CD8-positive, alpha-beta memory T cell (primary cell): ENCODE measurements at regions not wholly inside any gene's neighbourhood (a gene's known extent, or its start where the extent isn't known, plus 50 kb on each side); places are given as distances from the start of the nearest gene placed in this dataset.

Experiments used
- CTCF ChIA-PET: fragments of 350-600 bp; sonication (Branson Sonifier 250); formaldehyde crosslinking; loops from one replicate; lab custom pipeline; 2021; ENCODE audit warnings: antibody characterized with exemption; lab: Charles Lee
- POLR2A ChIA-PET: fragments of 350-600 bp; sonication (Branson Sonifier 250); formaldehyde crosslinking; loops from one replicate; lab custom pipeline; 2021; ENCODE audit warnings: antibody characterized with exemption; lab: Charles Lee
- DNase-seq, 5 donors: peaks; one replicate each; pipeline versions ENCODE4 v3.0.0 to v3.0.0-alpha.2; 2020 to 2022; ENCODE audit warnings: mixed read lengths in 1 of 5
- H3K27ac ChIP-seq: one replicate; pipeline ENCODE4 v1.7.0; 2013; ENCODE audit warnings: low read depth, mild to moderate bottlenecking, low read length, moderate library complexity
- H3K27me3 ChIP-seq: 2 replicates; pipeline ENCODE4 v1.7.0; 2013; ENCODE audit warnings: low read length, mild to moderate bottlenecking; ENCODE audit not compliant: insufficient read depth, poor library complexity, severe bottlenecking
- H3K36me3 ChIP-seq: 2 replicates; pipeline ENCODE4 v1.7.0; 2013; ENCODE audit warnings: mild to moderate bottlenecking, low read length, moderate library complexity; ENCODE audit not compliant: insufficient read depth
- H3K4me1 ChIP-seq: 2 replicates; pipeline ENCODE4 v1.7.0; 2013; ENCODE audit warnings: mild to moderate bottlenecking, low read length, moderate library complexity; ENCODE audit not compliant: insufficient read depth
- H3K4me3 ChIP-seq: 2 replicates; pipeline ENCODE4 v1.7.0; 2013; ENCODE audit warnings: mild to moderate bottlenecking, low read length
- H3K9me3 ChIP-seq: 2 replicates; pipeline ENCODE4 v1.7.0; 2013; ENCODE audit warnings: mild to moderate bottlenecking, low read length
- H3K27ac Mint-ChIP-seq, 8 donors: one replicate each; pipeline ENCODE4 v1.8.0; 2020 to 2021; ENCODE audit warnings: mixed read lengths in 8 of 8, mild to moderate bottlenecking in 6 of 8, inconsistent platforms in 3 of 8, moderate library complexity in 3 of 8
- H3K27me3 Mint-ChIP-seq, 2 donors: one replicate each; pipeline ENCODE4 v1.8.0; 2020 to 2021; ENCODE audit warnings: mixed read lengths in 2 of 2, mild to moderate bottlenecking in 1 of 2, moderate library complexity in 1 of 2
- H3K36me3 Mint-ChIP-seq, 3 donors: one replicate each; pipeline ENCODE4 v1.8.0; 2020 to 2021; ENCODE audit warnings: mixed read lengths in 3 of 3, inconsistent platforms in 1 of 3, mild to moderate bottlenecking in 1 of 3
- H3K4me1 Mint-ChIP-seq, 3 donors: one replicate each; pipeline ENCODE4 v1.8.0; 2020 to 2021; ENCODE audit warnings: mixed read lengths in 3 of 3, inconsistent platforms in 1 of 3, mild to moderate bottlenecking in 1 of 3
- H3K4me3 Mint-ChIP-seq, 7 donors: one replicate each; pipeline ENCODE4 v1.8.0; 2020 to 2021; ENCODE audit warnings: mixed read lengths in 7 of 7, mild to moderate bottlenecking in 6 of 7, moderate library complexity in 4 of 7, inconsistent platforms in 2 of 7
- H3K9me3 Mint-ChIP-seq, 5 donors: one replicate each; pipeline ENCODE4 v1.8.0; 2020 to 2022; ENCODE audit warnings: mixed read lengths in 5 of 5, mild to moderate bottlenecking in 3 of 5, moderate library complexity in 2 of 5, inconsistent platforms in 1 of 5

GRCh38 chr9:71383308-71383940 is 262.0 kb upstream of the TRPM3 start:
- H3K36me3 ChIP-seq, result no peaks in the 10 kb centered on the region
- no peaks in the 10 kb centered on the region for H3K9me3 Mint-ChIP-seq

GRCh38 chr9:71368157-71368556 is 246.7 kb upstream of the TRPM3 start:
- no peak for DNase-seq
- Histone ChIP-seq H3K27me3 (no peaks in the 10 kb centered on the region), H3K9me3 (no peaks in the 10 kb centered on the region), H3K4me3 (no peak overlapping the region), H3K27ac (no peak overlapping the region), H3K4me1 (no peaks in the 10 kb centered on the region), H3K36me3 (no peaks in the 10 kb centered on the region)
- CTCF ChIA-PET, result interaction anchor here (0.5 kb wide), 1 partner anchor 1234 kb away, joined by 3 read pairs; no protein-coding TSS in a partner anchor
- no peak overlapping the region for H3K4me3 Mint-ChIP-seq
- no peaks in the 10 kb centered on the region for H3K4me1 Mint-ChIP-seq
- no peaks in the 10 kb centered on the region for H3K36me3 Mint-ChIP-seq
- POLR2A ChIA-PET, result no interaction called here
- no peak overlapping the region for H3K27ac Mint-ChIP-seq
- H3K9me3 Mint-ChIP-seq, result peaks cover 0 to 4% (median 0%) of the 10 kb centered on the region in 5 donors
- peaks cover 0 to 17% of the 10 kb centered on the region in 2 donors for H3K27me3 Mint-ChIP-seq

More at GRCh38 chr9:71383308-71383940, 262.0 kb upstream of the TRPM3 start:
- ChIA-PET POLR2A (no interaction called here), CTCF (no interaction called here)
- no peaks in the 10 kb centered on the region for H3K36me3 Mint-ChIP-seq
- H3K9me3 ChIP-seq, result no peaks in the 10 kb centered on the region
- H3K4me1 Mint-ChIP-seq, result no peaks in the 10 kb centered on the region
- no peak for DNase-seq
- no peak overlapping the region for H3K27ac ChIP-seq
- H3K4me3 ChIP-seq, result no peak overlapping the region
- H3K27ac Mint-ChIP-seq, result no peak overlapping the region
- no peaks in the 10 kb centered on the region for H3K4me1 ChIP-seq
- no peaks in the 10 kb centered on the region for H3K27me3 ChIP-seq
- peaks cover 0 to 1% of the 10 kb centered on the region in 2 donors for H3K27me3 Mint-ChIP-seq
- no peak overlapping the region for H3K4me3 Mint-ChIP-seq

DNA sequence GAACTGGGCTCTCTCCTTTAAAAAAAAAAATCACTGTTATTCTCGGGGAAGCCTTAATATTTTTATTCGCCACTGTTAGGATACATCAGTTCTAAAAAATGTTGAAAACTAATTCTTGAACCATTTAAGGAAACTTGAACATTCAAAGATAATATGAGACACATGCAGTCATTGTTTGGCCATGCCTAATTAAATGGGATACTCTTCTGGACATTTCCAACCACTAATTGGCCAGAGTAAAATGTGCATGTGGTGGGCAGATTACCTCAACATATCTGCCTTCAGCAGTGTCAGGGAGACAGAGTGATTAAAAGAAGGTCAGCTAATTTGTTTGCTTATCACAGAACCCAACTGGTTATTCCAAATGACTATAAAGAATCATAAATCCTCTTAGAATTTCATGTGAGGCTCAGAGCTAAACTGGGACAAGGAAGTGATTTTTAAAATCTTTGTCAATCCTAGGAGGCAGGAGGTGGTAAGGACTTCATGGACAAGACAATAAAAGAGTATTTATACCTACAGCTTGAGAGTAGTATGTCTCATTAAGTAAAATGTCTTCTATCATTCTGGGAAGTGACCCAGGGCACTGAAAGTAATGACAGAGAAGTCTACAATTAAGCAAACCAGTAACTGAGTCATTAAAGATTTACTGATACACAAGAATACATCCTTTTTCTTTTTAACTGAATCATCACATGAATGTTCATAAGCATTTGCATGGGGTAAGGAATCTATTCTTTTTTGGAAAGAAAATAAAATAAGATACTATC is 242.9 kb upstream of the TRPM3 start:
- CTCF ChIA-PET, result no interaction called here
- H3K27ac ChIP-seq, result no peak overlapping the region
- H3K9me3 Mint-ChIP-seq, result peaks cover 0 to 4% (median 0%) of the 10 kb centered on the region in 5 donors
- DNase-seq, result no peak
- H3K4me3 ChIP-seq, result no peak overlapping the region
- POLR2A ChIA-PET, result no interaction called here
- H3K9me3 ChIP-seq, result no peaks in the 10 kb centered on the region
- H3K36me3 Mint-ChIP-seq, result no peaks in the 10 kb centered on the region
- H3K27me3 ChIP-seq, result no peaks in the 10 kb centered on the region
- no peak overlapping the region for H3K4me3 Mint-ChIP-seq
- H3K4me1 Mint-ChIP-seq, result no peaks in the 10 kb centered on the region
- H3K4me1 ChIP-seq, result no peaks in the 10 kb centered on the region
- H3K27ac Mint-ChIP-seq, result no peak overlapping the region
- H3K36me3 ChIP-seq, result no peaks in the 10 kb centered on the region
- H3K27me3 Mint-ChIP-seq, result no peaks in the 10 kb centered on the region

GRCh38 chr9:71363286-71363961 is 242.0 kb upstream of the TRPM3 start:
- H3K27me3 Mint-ChIP-seq, result no peaks in the 10 kb centered on the region
- Histone ChIP-seq H3K27ac (no peak overlapping the region), H3K36me3 (no peaks in the 10 kb centered on the region), H3K9me3 (no peaks in the 10 kb centered on the region), H3K4me1 (no peaks in the 10 kb centered on the region), H3K4me3 (no peak overlapping the region), H3K27me3 (no peaks in the 10 kb centered on the region)
- DNase-seq, result no peak
- H3K27ac Mint-ChIP-seq, result no peak overlapping the region
- peaks cover 0 to 4% (median 0%) of the 10 kb centered on the region in 5 donors for H3K9me3 Mint-ChIP-seq
- no peaks in the 10 kb centered on the region for H3K36me3 Mint-ChIP-seq
- ChIA-PET POLR2A (no interaction called here), CTCF (no interaction called here)
- H3K4me3 Mint-ChIP-seq, result no peak overlapping the region
- H3K4me1 Mint-ChIP-seq, result no peaks in the 10 kb centered on the region

GRCh38 chr9:71361357-71361756 is 239.9 kb upstream of the TRPM3 start:
- H3K4me3 Mint-ChIP-seq, result no peak overlapping the region
- H3K4me3 ChIP-seq, result no peak overlapping the region
- no peaks in the 10 kb centered on the region for H3K27me3 ChIP-seq
- H3K27ac Mint-ChIP-seq, result no peak overlapping the region
- H3K36me3 ChIP-seq, result no peaks in the 10 kb centered on the region
- H3K27me3 Mint-ChIP-seq, result no peaks in the 10 kb centered on the region
- no peaks in the 10 kb centered on the region for H3K36me3 Mint-ChIP-seq
- H3K9me3 Mint-ChIP-seq, result peaks cover 0 to 4% (median 0%) of the 10 kb centered on the region in 5 donors
- ChIA-PET POLR2A (no interaction called here), CTCF (no interaction called here)
- DNase-seq, result no peak
- no peaks in the 10 kb centered on the region for H3K4me1 Mint-ChIP-seq
- no peak overlapping the region for H3K27ac ChIP-seq
- H3K4me1 ChIP-seq, result no peaks in the 10 kb centered on the region
- H3K9me3 ChIP-seq, result no peaks in the 10 kb centered on the region

GRCh38 chr9:71357346-71357745 is 235.9 kb upstream of the TRPM3 start:
- Mint-ChIP-seq H3K9me3 (no peaks in the 10 kb centered on the region), H3K36me3 (no peaks in the 10 kb centered on the region), H3K4me1 (no peaks in the 10 kb centered on the region), H3K4me3 (no peak overlapping the region), H3K27ac (no peak overlapping the region), H3K27me3 (peaks cover 0 to 3% of the 10 kb centered on the region in 2 donors)
- no peak overlapping the region for H3K27ac ChIP-seq
- H3K4me1 ChIP-seq, result no peaks in the 10 kb centered on the region
- no peaks in the 10 kb centered on the region for H3K9me3 ChIP-seq
- ChIA-PET POLR2A (no interaction called here), CTCF (interaction anchor here (0.8 kb wide), 1 partner anchor 10 kb away, joined by 3 read pairs; no protein-coding TSS in a partner anchor)
- no peaks in the 10 kb centered on the region for H3K27me3 ChIP-seq
- no peak overlapping the region for H3K4me3 ChIP-seq
- H3K36me3 ChIP-seq, result no peaks in the 10 kb centered on the region
- DNase-seq, result no peak

- Histone ChIP-seq H3K27me3 (no peaks in the 10 kb centered on the region), H3K27ac (no peak overlapping the region), H3K9me3 (no peaks in the 10 kb centered on the region), H3K4me1 (no peaks in the 10 kb centered on the region), H3K4me3 (no peak overlapping the region), H3K36me3 (no peaks in the 10 kb centered on the region)
- ChIA-PET POLR2A (no interaction called here), CTCF (no interaction called here)
- Mint-ChIP-seq H3K4me3 (no peak overlapping the region), H3K36me3 (no peaks in the 10 kb centered on the region), H3K9me3 (no peaks in the 10 kb centered on the region), H3K4me1 (no peaks in the 10 kb centered on the region), H3K27me3 (peaks cover 0 to 3% of the 10 kb centered on the region in 2 donors), H3K27ac (no peak overlapping the region)
- DNase-seq, result no peak
Observed at GRCh38 chr9:71355884-71356283, 234.5 kb upstream of the TRPM3 start.

- no peaks in the 10 kb centered on the region for H3K9me3 ChIP-seq
- H3K27me3 Mint-ChIP-seq, result peaks cover 0 to 3% of the 10 kb centered on the region in 2 donors
- no peaks in the 10 kb centered on the region for H3K36me3 ChIP-seq
- H3K36me3 Mint-ChIP-seq, result no peaks in the 10 kb centered on the region
- no peak overlapping the region for H3K27ac ChIP-seq
- H3K4me3 ChIP-seq, result no peak overlapping the region
- no peaks in the 10 kb centered on the region for H3K9me3 Mint-ChIP-seq
- no peaks in the 10 kb centered on the region for H3K4me1 Mint-ChIP-seq
- H3K4me1 ChIP-seq, result no peaks in the 10 kb centered on the region
- POLR2A ChIA-PET, result no interaction called here
- H3K27ac Mint-ChIP-seq, result no peak overlapping the region
- H3K27me3 ChIP-seq, result no peaks in the 10 kb centered on the region
- H3K4me3 Mint-ChIP-seq, result no peak overlapping the region
- no peak for DNase-seq
- CTCF ChIA-PET, result no interaction called here
Observed at GRCh38 chr9:71353720-71354119, 232.3 kb upstream of the TRPM3 start.
